ENCODE measurements at regions not wholly inside any gene's neighbourhood (a gene's known extent, or its start where the extent isn't known, plus 50 kb on each side); places are given as distances from the start of the nearest gene placed in this dataset.
"Not testable (repeated sequence)": the region's sequence is repeated elsewhere in the genome, so short reads cannot be mapped to it uniquely, and the experiment has no call there.

DNA sequence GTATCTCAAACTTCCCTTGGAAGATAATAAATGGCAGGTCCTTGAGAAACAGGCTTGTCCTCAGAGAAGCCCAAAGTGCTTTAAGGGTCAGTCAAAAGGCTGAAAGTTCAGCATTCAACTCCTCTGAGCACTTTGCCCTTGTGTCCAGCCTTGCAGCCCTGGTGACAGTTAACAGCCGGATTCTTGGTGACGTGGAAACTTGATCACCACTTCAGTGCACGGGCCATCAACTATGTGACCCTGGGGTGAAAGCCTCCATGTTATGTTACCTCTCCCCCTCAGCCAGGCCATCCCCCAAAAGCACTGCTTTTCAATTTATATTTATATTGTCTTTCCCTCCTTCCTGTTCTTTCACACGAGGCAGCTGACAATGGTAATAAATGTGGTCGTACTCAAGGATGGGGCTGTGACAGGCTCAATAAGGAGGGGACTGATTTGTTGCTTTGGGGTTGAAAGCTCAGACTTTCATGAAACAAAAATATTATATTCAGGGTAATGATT, 164.0 kb upstream of the NRP1 start:
- DNase-seq (ENCODE audit: low read depth): no peak

DNA sequence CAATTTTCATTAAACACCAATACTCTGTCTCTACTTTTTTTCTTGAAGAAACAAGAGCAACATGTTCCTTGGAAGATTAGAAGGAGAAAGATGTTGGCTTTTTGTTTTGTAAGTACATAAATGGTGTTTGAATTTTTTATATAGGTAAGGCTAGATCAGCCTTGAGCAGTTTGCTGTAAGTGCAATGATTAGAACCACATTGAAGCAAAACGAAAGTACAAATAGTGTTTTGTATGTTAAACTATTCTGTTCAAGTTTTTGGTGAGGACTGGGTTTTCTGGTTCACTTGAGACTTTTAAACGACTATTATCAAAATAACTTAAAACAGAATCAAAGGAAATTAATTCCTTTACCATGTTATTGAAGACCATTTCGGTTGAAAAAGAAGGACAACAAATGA, 162.9 kb upstream of the NRP1 start:
- DNase-seq (ENCODE audit: low read depth): no peak

DNA sequence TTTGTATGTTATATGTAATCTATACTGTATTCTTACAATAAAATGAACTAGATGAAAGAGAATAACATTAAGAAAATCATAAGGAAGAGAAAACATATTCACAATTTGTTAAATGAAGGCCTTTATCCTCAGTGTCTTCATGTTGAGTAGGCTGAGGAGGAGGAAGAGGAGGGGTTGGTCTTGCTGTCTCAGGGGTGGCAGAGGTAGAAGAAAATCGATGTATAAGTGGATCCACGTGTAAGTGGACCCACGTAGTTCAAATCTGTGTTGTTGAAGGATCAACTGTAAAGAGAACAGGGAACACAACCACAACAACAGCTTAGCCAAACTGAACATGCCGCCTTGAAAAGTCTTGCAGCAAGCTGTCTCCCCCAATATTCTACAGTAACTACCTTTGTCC, 161.6 kb upstream of the NRP1 start:
- no peak for DNase-seq (ENCODE audit: low read depth)

DNA sequence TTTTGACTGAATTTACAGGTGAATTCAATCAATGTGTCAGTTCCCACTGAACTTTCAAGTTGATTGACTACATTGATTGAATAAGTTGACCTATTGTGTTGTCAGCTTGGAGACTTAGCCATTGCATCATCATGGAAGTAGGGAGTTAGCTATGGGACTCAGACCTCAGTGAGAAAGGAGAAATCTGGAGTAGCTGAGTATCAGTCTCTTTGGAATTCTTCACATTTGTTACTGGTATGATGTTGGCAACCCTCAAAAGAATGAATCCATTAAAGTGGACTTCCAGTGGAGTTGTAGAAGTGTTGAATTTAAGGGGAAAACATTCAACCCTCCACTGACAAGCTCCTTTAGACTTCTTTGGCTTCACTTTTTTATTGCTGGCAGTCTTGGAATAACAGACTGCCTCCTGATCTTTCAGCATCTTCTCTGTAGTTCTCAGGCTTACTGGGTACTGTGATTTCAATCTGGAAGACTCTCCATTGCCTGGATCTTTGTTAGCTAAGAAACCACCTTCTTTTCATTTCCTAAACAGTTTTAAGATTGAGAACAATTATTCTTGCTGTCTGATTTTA, 160.3 kb upstream of the NRP1 start:
- DNase-seq (ENCODE audit: low read depth): no peak

DNA sequence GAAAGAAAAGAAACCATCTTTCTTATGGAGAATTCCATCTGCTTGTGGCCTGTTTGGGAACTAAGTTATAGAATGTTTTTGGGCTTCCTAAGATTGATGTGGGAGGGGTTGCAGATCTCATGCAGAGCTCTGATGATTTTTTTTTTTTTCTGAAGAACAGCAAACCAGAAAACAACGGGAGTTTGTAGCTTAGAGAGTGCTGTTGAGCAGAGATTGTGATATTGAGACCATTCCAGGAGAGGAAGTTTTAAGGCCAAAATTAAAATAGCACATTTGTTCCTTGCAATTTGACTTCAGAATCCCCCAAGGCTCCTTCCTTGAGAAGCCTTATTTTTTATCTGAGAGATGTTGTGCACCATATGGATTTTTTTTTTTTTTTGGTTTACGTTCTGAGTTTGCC, 159.5 kb upstream of the NRP1 start:
- DNase-seq (ENCODE audit: low read depth): no peak

DNA sequence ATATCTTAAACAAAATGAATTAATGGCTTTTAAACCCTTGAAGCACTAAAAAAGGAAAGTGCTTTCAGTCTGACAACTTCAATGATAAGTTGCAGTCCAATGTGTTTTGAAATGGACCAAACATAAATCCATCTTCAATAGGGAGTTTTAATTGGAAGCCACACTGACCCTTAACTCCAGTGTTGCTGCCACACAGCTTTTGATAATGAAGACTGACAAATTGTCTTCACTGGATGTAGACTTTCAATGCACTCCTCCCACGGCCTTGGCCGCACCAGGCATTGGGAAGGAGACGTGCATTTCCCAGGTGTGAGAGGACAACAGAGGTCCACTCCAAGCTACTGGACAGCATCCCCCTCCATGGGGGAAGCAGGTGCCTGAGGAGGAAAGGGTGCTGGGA, 159.0 kb upstream of the NRP1 start:
- DNase-seq (ENCODE audit: low read depth): no peak

DNA sequence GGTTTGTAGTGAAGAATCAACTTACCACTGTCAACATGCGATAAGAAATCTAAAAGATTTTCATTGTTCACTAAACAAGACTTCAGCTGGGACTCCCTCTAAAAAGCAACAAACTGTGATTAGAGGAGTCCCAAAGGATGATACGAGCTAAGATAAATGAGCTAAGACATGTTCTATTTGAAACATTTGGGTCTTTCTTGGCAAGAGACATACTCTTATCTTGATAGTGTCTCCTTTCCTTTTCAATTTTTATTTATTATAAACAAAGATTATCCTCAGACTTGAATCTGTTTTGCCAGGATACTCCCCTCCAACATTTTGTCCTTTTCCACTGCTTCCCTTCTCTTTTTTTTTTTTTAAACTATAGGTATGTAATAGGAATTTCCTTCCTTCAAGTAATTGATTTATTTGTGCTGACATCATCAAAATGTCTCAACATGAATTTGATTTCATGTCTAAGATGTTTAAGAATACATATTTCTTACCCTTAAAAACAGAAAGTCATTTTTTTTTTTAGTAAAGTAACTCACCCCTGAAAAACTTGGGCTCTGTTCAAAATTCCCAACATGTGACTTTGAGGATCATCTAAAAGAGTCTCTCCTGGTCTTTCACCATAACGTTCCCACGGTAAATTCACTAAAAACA, 158.4 kb upstream of the NRP1 start:
- DNase-seq (ENCODE audit: low read depth): no peak

DNA sequence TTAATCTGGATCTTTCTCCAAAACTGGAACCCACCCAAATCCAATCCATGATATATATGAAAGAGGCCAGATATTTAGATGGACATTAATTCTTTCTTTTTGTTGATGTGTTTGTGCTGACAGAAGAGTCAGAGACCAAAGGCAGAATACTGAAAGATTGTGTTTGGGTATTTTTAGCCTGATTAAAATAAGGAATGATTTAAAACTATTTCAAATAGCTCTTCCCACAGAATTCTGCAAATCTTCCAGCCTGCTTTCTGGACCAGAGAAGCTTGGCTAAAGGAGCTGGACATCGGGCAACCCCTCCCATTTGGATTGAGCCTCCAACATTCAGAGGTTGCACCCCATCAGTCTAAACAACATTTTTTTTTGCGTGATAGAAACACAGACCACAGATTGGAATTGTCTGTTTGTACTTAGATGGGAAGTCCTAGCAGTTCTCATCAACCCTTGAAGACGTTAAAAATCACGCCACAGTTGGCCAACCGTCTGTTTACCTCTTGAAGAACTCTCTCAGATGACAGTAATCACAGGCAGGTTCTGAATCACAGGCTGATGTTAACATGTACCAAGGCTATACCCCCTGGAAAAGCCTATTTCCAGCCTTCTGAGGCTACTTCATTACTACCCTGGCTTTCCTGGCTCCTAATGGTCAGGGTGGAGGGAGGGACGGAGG, 155.2 kb upstream of the NRP1 start:
- DNase-seq (ENCODE audit: low read depth): peak; percentile 21

DNA sequence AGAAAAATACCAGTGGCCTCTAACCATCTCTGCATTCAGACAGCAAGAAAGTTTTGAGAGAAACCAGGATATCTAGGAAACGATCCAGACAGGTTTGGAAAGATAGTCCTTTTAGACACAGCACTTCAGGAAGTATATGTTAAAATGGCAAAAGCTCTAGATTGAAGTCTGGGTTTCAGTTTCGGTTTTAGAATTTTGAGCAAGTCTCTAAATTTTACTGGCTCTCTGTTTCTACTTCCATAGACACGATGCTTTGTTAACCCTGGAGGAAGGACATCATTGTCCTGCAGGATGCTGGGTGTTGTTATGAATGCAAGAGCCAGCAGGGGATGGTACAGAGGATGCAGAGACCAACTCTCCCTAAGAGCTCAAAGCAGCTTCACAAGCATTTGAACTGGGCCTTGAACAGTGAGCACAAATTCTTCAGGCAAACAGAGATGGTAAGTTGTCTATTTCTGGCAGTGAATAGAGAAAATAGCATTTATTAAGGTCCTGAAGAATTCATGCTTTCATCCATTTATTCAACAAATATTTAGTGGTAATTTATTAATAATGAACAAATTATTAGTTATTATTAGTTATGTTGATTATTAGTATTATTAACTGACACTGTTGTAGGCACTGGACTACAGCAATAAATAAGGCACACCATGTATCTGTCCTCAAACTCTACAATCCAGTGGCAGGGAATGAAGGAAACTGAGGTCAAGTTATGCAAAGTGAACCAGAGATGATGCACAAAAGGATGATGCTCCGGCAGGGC, 152.7 kb upstream of the NRP1 start:
- no peak for DNase-seq (ENCODE audit: low read depth)

DNA sequence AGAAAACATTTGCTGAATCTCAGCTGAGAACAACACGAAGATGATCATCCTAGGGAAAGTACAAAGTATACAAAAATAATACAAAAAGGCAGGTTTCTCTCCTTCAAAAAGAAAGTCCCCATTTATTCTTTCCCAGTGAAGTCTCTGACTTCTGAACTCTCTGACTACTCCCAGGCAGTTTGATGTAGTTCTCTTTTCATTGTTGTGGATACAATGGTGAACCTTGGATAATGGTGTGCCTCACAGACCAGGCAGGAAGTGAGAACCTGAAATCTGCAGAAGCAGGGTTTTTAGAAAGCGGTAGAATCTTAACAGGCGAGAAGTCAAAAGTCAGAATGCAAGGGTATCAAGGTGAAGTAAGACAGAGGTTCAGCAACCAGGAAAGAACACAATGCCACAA, 150.8 kb upstream of the NRP1 start:
- no peak for DNase-seq (ENCODE audit: low read depth)

DNA sequence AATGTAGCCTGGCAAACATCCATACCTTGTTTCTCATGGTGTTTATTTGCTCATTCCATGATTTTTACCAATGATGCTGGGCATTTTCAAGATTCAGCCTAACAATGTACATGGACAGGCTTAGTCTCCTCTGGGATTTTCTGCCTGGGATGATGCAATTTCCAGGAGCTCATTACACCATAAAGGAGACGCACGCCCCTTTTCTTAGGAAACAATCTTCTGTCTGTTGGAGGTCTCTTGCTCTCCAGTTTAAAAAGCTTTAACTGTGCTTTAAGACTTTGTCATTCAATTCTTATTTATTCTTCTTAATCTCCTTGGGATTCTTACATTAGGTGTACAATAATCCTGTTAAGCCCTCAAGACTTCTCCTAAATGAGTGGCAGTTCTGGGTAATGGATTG, 150.3 kb upstream of the NRP1 start:
- peak; percentile 42 for DNase-seq (ENCODE audit: low read depth)

DNA sequence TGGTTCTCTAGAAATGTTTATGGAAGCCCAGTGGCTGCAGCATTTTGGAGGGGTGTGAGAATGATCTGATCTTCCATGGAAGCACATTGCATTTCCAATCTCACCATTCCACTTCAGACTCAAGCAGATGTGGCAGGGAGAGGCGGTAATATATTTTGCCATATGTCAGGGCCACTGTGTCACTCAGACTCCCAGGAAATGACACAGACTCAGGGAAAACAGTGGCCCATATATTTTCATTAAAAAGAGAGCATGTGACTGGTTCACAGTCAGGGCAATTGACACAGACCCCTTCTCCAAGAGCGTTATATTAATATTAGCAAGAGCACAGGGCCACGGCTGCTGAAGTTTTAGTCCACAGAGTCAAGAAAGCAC, 149.3 kb upstream of the NRP1 start:
- no peak for DNase-seq (ENCODE audit: low read depth)

DNA sequence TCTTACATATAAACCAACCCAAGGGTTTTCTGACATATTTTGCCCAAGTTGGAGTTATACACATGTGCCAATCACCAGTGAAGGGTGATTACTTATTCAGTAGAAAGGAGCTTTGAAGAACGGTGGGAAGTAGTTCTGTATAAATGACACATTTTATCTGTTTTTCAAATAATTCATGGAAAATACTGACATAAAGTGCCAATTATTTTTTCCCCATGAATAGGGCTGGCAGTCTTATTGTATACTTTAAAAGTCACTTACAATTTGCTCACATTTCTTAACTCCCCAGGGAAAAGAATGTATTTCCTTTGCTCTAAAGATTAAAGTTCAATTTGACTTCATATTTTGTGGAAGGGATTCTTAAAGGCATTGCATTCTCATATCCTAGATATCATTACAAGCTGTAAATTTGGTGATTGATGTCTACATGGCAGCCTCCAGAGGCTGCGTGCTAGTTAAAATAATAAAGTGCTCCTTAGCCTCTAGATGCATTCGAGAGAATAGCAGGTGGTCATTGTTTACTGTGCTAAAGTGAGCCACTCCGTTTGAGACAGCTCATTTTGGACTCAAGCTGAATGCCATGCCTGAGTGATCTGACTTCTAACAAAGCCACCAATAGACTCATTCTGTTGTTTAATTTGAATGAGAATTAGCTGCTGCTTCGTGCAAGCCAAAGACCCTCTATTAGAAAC, 148.8 kb upstream of the NRP1 start:
- no peak for DNase-seq (ENCODE audit: low read depth)

DNA sequence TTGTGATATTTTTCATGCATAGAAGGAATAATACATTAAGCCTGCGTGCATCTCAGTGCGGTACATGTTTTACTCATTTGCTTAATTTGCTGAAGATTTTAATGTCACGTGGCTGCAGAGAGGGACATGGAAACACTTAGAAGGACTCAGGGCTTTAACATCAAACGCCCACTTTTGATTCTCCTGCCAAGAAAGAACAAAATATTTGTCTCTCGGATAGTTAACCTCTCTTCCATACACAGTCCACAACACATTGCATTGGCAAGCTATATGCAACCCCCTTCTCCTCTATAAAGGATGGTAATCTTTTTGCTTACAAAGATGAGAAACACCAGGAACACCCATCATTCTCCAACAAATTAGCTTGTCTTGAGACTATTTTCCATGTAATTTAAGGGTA, 148.0 kb upstream of the NRP1 start:
- no peak for DNase-seq (ENCODE audit: low read depth)

DNA sequence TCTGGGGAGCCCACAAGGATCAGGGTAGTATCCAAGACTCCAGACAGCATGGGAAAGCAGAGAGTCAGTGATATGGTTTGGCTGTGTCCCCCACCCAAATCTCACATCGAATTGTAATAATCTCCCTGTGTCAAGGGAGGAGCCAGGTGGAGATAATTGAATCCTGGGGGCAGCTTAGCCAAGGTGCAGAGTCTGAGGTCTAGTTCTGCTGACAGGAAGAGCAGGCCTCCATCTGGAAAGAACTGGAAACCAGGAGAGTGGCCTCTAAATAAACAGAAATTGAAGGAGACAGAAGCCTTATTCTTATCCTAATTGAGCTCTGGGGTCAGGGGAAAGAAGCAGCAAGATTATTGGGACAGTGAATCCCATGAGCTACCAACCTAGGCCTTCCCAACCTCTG, 146.7 kb upstream of the NRP1 start:
- DNase-seq (ENCODE audit: low read depth): no peak

DNA sequence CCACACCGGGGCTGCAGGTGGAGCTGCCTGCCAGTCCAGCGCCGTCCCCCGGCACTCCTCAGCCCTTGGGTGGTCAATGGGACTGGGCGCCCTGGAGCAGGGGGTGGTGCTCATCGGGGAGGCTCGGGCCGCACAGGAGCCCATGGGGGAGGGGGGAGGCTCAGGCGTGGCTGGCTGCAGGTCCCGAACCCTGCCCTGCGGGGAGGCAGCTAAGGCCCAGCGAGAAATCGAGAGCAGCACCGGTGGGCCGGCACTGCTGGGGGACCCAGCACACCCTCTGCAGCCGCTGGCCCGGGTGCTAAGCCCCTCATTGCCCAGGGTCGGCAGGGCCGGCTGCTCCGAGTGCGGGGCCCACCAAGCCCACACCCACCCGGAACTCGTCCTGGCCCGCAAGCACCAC, 145.9 kb upstream of the NRP1 start:
- DNase-seq (ENCODE audit: low read depth): not testable (repeated sequence)

DNA sequence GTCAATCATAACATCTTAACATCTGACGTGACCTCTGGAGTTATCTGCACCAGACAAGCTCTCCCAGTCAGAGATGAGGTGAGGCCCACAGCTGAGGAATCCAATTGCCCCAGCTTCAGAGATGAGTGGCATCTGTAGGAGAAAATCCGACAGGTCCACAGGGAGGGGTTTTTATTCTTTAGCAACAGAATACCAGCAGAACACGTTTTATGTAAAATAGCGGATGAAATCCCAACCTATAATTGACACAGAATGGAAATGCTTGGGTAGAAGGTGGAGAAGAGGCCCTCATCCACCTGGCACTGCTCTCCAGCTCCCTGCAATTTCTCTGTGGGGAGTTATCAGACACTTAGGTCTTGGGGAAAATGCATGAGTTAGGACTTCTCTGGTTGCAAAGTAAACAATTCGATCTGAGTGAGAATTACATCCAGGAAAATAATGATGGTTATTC, 144.2 kb upstream of the NRP1 start:
- DNase-seq (ENCODE audit: low read depth): no peak

DNA sequence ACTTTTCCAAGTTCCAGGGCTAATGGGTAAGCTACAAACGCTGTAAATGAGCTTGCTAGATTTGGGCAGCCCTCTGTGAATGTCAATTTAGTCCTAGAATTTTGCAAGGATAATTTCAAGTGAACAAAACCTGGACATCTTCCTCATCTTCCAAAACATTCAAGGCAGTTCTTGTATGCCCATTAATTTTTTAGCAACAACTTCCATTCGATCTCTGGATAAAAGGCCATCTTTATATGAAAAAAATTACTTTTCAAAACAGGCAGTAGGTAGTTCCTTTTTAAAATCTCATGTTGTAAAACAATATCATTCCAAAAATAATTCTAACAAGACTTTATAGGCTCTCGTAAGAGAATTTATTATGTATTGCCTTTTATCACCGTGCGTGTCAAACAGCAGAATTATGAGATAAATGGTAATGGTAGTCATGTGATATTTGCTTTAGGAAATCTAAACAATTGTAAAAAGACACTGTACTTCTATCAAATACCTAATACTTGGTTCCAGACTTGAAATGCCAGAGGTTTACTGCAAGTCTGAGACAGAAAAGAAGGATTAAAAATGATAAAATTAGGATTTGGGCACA, 143.7 kb upstream of the NRP1 start:
- no peak for DNase-seq (ENCODE audit: low read depth)

DNA sequence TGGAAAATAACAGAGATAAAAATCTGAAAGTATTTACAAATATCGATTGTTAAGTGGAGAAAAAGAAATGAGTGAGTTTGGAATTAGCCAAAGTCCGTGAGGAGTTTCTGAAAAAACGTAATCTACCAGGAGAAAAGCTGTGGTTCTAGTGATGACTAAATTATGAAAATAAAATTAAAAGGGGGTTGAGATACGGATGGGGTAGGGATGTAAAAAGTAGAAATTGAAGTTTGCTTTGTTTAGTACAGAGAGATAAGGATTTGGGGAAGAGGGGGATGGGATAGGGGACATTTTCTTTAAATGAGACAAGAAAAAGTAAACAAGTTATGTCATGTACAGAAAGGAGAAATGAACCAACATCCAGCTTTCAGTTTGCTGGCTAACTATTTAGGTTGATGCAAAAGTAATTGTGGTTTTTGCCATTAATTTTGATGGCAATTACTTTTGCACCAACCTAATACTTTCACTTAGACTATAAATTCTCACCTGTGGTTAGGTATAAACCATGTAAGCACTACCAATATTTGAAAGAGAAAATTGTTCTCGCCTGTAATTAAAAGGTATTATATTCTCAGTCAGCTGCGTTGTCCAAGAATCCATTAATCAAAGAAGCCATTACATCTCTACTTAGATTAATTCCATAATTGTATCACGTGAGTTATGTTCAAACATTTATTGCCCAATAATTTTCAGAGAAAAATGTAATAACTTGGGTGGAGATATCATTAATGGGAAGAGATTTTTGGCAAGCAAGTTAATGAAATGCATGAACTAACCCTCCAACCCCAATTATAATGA, 143.0 kb upstream of the NRP1 start:
- DNase-seq (ENCODE audit: low read depth): no peak

DNA sequence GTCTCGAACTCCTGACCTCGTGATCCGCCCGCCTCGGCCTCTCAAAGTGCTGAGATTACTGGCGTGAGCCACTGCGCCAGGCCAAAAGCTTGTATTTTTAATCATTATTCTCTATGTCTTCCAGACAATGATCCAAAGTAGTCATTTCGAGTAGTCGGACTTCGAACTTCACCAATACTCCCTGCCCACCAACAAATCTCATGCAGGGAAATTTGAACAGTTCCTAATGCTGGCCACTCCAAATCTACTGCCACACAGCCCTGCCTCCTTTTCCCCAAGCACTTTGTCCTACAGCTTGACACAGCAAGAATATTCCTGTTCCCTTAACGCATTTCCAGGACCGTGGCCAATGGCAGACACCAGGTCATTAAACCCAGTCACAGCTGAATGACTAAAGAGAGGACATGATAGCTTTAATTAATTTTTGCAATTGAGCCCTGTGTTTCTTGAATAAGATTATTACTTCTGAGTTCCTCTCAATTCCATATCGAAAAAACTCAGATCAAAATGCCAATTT, 142.3 kb upstream of the NRP1 start:
- no peak for DNase-seq (ENCODE audit: low read depth)

DNA sequence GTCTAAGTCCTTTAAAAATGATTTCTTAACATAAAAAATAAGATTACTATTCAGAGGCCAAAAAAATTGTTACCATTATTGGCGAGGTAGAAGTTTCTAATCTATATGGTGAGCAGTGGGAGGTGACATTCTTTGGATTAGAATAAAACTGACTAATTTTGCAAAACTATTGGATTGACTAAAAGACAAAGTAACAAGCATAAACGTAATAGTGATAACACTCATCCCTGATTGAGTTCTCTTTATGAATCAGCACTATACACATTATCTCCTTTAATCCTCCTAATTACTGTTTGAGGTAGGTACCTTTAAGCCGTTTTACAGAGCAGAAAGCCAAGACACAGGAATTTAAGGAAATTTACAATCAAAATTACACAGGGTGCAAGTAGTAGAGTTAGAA, 139.2 kb upstream of the NRP1 start:
- DNase-seq (ENCODE audit: low read depth): no peak

All from GM04504 (cell line).